ENCODE measurements at regions not wholly inside any gene's neighbourhood (a gene's known extent, or its start where the extent isn't known, plus 50 kb on each side); places are given as distances from the start of the nearest gene placed in this dataset.
A peak's percentile ranks its signal among the peaks of the same experiment; 100 is the strongest.

DNA sequence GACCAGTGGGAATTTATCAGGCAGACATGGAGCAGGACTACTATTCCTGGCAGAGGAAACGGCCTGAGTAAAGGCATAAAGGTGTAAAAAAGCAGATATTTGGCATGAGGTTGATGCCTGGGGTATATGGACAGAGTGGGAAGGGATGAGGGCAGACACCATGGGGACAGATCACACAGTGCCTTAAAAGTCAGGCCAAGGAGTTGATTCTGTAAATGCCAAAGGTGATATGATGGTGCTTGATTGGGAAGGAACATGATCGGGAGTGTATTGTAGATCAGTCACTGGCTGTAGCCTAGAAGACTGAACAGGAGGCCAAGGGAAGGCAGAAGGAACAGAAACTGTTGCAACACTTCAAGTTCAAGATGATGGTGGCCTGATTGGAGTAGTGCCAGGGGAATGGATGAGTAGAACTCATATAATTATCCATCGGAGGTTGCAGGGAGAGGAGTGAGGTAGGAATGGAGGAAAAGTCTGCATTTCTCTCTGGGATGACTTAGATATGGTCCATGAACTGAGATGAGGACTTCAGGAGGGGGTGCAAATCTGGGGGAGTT, 594.3 kb upstream of the KLF4 start:
- Histone ChIP-seq H3K27ac (no peak overlapping the region), H3K27me3 (no peaks in the 10 kb centered on the region), H3K9me3 (no peaks in the 10 kb centered on the region), H3K36me3 (no peaks in the 10 kb centered on the region), H3K4me1 (no peaks in the 10 kb centered on the region), H3K4me3 (no peak overlapping the region)
- intact Hi-C loops (cut with DNase I; ENCODE audit: low total_unique reads) = no loop called here
- no peak for TF ChIP-seq CTCF (IDR thresholded peaks at IDR 0.05)
- DNase-seq = peak in 1 of 2 donors; percentile 48

- DNase-seq = no peak
- no peaks in the 10 kb centered on the region for H3K36me3 ChIP-seq
- H3K27ac ChIP-seq = no peak overlapping the region
- TF ChIP-seq CTCF (IDR thresholded peaks at IDR 0.05) = no peak
- H3K4me1 ChIP-seq = no peaks in the 10 kb centered on the region
- no peaks in the 10 kb centered on the region for H3K9me3 ChIP-seq
- intact Hi-C loops (cut with DNase I; ENCODE audit: low total_unique reads) = no loop called here
- no peak overlapping the region for H3K4me3 ChIP-seq
- H3K27me3 ChIP-seq = no peaks in the 10 kb centered on the region
These were observed 593.7 kb upstream of the KLF4 start for GRCh38 chr9:108083160-108083750.

DNA sequence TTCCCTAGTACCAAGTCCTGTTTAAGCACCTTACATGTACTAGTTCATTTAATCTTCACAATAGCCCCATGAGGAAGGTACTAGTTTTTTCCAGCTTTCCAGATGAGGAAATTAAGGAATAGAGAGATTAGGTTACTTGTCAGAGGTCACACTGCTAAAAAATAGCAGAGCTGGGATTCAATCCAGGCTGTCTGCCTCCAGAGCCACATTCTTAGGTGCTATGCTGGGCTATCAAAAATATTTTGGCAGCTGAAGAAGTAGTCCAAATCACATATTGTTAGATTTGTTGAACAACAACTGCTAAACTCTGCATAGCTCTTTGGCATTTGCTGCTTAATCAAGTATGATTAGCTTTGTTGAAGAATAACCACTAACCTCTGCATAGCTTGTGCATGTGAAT, 591.5 kb upstream of the KLF4 start:
- Histone ChIP-seq H3K4me1 (no peaks in the 10 kb centered on the region), H3K9me3 (no peaks in the 10 kb centered on the region), H3K27me3 (no peaks in the 10 kb centered on the region), H3K27ac (no peak overlapping the region), H3K36me3 (no peaks in the 10 kb centered on the region), H3K4me3 (no peak overlapping the region)
- no peak for TF ChIP-seq CTCF (IDR thresholded peaks at IDR 0.05)
- intact Hi-C loops (cut with DNase I; ENCODE audit: low total_unique reads) = no loop called here
- DNase-seq = no peak

DNA sequence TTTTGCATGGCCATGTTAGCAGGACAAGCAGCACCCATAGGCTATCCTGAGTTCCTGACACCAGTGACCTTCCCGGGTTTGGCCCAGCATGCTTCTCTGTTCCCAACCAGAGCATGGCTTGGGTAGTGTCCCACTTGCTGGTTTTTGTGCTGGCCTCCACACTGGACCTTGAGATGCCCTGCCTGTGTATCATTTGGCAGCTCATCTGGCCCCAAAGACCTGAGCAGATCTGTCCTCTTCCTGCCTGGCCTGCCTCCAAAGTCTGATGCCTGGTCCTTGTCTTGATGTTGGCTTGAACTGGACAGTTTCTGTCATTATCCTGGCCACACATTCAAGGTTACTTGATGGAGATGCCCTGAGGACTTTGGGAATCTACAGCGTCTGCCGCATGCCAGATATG, 590.7 kb upstream of the KLF4 start:
- no peak for DNase-seq
- H3K27ac ChIP-seq = no peak overlapping the region
- no peak overlapping the region for H3K4me3 ChIP-seq
- no peak for TF ChIP-seq CTCF (IDR thresholded peaks at IDR 0.05)
- intact Hi-C loops (cut with DNase I; ENCODE audit: low total_unique reads) = no loop called here
- H3K4me1 ChIP-seq = no peaks in the 10 kb centered on the region
- no peaks in the 10 kb centered on the region for H3K9me3 ChIP-seq
- no peaks in the 10 kb centered on the region for H3K36me3 ChIP-seq
- no peaks in the 10 kb centered on the region for H3K27me3 ChIP-seq

DNA sequence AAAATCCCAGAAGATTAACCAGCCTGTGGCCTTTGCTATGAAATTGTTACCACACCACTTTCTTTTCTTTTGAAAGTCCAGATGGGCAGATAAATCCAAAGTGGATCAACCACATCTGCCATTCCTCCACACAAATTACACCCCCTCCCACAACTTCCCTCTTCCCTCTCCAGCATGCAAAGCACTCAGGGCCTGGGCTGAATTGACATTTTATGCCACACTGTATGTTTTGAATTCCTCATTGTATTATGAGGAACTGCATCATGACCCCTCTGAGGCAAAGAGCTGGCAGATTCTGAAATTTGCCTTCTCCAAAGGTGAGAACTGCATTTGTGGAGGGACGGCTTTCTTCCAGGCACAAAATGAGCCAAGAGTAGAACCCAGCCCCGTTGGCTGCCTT, 589.2 kb upstream of the KLF4 start:
- Histone ChIP-seq H3K4me3 (no peak overlapping the region), H3K4me1 (no peaks in the 10 kb centered on the region), H3K9me3 (no peaks in the 10 kb centered on the region), H3K36me3 (no peaks in the 10 kb centered on the region), H3K27ac (no peak overlapping the region), H3K27me3 (no peaks in the 10 kb centered on the region)
- peak in 1 of 2 donors; percentile 28 for DNase-seq
- TF ChIP-seq CTCF (IDR thresholded peaks at IDR 0.05) = no peak
- intact Hi-C loops (cut with DNase I; ENCODE audit: low total_unique reads) = no loop called here

DNA sequence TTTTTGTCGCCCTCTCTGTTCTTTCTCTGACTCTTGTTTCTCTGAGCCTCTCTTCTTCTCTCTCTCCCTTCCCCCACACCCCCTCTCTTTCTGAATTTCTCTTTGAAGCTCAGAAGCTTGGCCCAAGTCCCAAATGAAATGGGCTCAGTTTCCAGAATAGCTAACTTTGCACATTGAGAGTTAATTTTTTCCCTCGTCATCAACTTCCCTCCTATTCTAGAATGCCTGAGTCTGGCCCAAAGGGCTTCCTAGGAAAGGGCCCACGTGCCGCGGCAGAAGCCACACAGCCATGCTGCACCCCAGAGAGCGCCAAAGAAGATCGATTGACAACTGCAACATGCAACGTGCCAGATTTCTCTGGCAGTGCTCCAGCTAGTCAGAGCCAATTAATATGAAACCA, 588.8 kb upstream of the KLF4 start:
- TF ChIP-seq CTCF (IDR thresholded peaks at IDR 0.05) = no peak
- no peak for DNase-seq
- Histone ChIP-seq H3K27ac (no peak overlapping the region), H3K9me3 (no peaks in the 10 kb centered on the region), H3K4me3 (no peak overlapping the region), H3K4me1 (no peaks in the 10 kb centered on the region), H3K36me3 (no peaks in the 10 kb centered on the region), H3K27me3 (no peaks in the 10 kb centered on the region)
- intact Hi-C loops (cut with DNase I; ENCODE audit: low total_unique reads) = no loop called here
